ENCODE measurements at regions not wholly inside any gene's neighbourhood (a gene's known extent, or its start where the extent isn't known, plus 50 kb on each side); places are given as distances from the start of the nearest gene placed in this dataset.

- ChIA-PET POLR2A (no interaction called here), CTCF (ENCODE audit: low intra/inter-chr PET ratio) (no interaction called here)
- TF ChIP-seq ZNF780A (CRISPR knock-in tag; IDR thresholded peaks at IDR 0.05) (no peak), CBX5 (IDR thresholded peaks at IDR 0.05; ENCODE audit: borderline replicate concordance, low read depth) (no peak)
- TF ChIP-seq, protein P1, sequence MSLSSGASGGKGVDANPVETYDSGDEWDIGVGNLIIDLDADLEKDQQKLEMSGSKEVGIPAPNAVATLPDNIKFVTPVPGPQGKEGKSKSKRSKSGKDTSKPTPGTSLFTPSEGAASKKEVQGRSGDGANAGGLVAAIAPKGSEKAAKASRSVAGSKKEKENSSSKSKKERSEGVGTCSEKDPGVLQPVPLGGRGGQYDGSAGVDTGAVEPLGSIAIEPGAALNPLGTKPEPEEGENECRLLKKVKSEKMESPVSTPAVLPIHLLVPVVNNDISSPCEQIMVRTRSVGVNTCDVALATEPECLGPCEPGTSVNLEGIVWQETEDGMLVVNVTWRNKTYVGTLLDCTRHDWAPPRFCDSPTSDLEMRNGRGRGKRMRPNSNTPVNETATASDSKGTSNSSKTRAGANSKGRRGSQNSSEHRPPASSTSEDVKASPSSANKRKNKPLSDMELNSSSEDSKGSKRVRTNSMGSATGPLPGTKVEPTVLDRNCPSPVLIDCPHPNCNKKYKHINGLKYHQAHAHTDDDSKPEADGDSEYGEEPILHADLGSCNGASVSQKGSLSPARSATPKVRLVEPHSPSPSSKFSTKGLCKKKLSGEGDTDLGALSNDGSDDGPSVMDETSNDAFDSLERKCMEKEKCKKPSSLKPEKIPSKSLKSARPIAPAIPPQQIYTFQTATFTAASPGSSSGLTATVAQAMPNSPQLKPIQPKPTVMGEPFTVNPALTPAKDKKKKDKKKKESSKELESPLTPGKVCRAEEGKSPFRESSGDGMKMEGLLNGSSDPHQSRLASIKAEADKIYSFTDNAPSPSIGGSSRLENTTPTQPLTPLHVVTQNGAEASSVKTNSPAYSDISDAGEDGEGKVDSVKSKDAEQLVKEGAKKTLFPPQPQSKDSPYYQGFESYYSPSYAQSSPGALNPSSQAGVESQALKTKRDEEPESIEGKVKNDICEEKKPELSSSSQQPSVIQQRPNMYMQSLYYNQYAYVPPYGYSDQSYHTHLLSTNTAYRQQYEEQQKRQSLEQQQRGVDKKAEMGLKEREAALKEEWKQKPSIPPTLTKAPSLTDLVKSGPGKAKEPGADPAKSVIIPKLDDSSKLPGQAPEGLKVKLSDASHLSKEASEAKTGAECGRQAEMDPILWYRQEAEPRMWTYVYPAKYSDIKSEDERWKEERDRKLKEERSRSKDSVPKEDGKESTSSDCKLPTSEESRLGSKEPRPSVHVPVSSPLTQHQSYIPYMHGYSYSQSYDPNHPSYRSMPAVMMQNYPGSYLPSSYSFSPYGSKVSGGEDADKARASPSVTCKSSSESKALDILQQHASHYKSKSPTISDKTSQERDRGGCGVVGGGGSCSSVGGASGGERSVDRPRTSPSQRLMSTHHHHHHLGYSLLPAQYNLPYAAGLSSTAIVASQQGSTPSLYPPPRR (CRISPR knock-in tag; IDR thresholded peaks at IDR 0.05; ENCODE audit: borderline replicate concordance) = no peak
- H3K27me3 ChIP-seq (ENCODE audit: control insufficient read depth in 2 of 2, insufficient read depth in 2 of 2, low read length in 2 of 2) = no peaks in the 10 kb centered on the region
- H3K4me1 ChIP-seq (replicated peaks in 1 of 2; ENCODE audit: control insufficient read depth in 2 of 2, insufficient read depth in 2 of 2, low read length in 2 of 2) = no peaks in the 10 kb centered on the region
- H3K79me2 ChIP-seq (ENCODE audit: control insufficient read depth, insufficient read depth, low read length) = no peaks in the 10 kb centered on the region
- no peaks in the 10 kb centered on the region for H3K9me1 ChIP-seq (ENCODE audit: control insufficient read depth, insufficient read depth, low read length)
- H3K9ac ChIP-seq (ENCODE audit: insufficient read depth in 1 of 2, low read depth in 2 of 2, low read length in 2 of 2) = no peak overlapping the region
- BruUV-seq (replicated peaks) = no TSS peak
- ATAC-seq (no peak), DNase-seq (ENCODE audit: extremely low read depth in 1 of 4, low spot score in 3 of 4) (no peak), FAIRE-seq (no peak)
- no peak overlapping the region for H3K27ac ChIP-seq (ENCODE audit: extremely low read depth, low read depth, low read length)
- no peak overlapping the region for H2AFZ ChIP-seq (ENCODE audit: low read depth, low read length)
- H3K4me2 ChIP-seq (ENCODE audit: insufficient read depth, low read length) = no peak overlapping the region
- no peak overlapping the region for H3K4me3 ChIP-seq
- in situ Hi-C loops (cut with MboI) (no loop called here), intact Hi-C loops (cut with micrococcal nuclease) (no loop called here)
- under 1% methylated on average over 6 of the region's 6 CpGs for WGBS (ENCODE audit: insufficient coverage, low coverage, missing lambda C conversion rate)
- no peaks in the 10 kb centered on the region for H4K20me1 ChIP-seq (replicated peaks; ENCODE audit: control insufficient read depth, insufficient read depth, low read length)
- H3K9me3 ChIP-seq (replicated peaks; ENCODE audit: control insufficient read depth, insufficient read depth, low read depth, low read length) = no peaks in the 10 kb centered on the region
- no peaks in the 10 kb centered on the region for H3K36me3 ChIP-seq (ENCODE audit: control insufficient read depth, insufficient read depth, low read length)
Measured at GRCh38 chr5:122639033-122639432, 135.8 kb upstream of the SNX2 start.
